ENCODE measurements at regions not wholly inside any gene's neighbourhood (a gene's known extent, or its start where the extent isn't known, plus 50 kb on each side); places are given as distances from the start of the nearest gene placed in this dataset.

DNA sequence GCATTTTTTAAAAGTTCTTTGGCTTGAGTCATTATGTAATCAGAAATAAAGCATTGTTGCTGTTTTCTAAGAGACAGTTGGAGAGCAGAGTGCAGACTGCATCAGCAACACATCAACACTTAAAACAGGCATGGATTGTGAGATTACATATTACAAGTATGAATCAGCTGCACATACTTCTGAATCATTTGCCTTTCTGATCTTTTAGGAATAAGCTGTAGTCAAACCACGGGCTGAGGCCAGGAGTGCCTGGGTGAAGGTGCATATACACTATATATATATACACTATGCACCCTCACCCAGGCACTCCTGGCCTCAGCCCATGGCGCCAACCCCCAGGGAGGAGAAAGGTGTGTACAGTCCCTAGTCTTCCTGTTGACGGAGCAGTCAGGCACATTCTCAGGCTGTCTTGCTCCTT lies 52.4 kb upstream of the DLX6 start:
- TF ChIP-seq, protein P1, sequence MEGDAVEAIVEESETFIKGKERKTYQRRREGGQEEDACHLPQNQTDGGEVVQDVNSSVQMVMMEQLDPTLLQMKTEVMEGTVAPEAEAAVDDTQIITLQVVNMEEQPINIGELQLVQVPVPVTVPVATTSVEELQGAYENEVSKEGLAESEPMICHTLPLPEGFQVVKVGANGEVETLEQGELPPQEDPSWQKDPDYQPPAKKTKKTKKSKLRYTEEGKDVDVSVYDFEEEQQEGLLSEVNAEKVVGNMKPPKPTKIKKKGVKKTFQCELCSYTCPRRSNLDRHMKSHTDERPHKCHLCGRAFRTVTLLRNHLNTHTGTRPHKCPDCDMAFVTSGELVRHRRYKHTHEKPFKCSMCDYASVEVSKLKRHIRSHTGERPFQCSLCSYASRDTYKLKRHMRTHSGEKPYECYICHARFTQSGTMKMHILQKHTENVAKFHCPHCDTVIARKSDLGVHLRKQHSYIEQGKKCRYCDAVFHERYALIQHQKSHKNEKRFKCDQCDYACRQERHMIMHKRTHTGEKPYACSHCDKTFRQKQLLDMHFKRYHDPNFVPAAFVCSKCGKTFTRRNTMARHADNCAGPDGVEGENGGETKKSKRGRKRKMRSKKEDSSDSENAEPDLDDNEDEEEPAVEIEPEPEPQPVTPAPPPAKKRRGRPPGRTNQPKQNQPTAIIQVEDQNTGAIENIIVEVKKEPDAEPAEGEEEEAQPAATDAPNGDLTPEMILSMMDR (IDR thresholded peaks at IDR 0.05) = no peak
- no peak for TF ChIP-seq EP300 (IDR thresholded peaks at IDR 0.05)
- TF ChIP-seq POLR2AphosphoS5 (IDR thresholded peaks at IDR 0.05) = no peak

Measured in esophagus muscularis mucosa (tissue), 4 donors.